ENCODE measurements at regions not wholly inside any gene's neighbourhood (a gene's known extent, or its start where the extent isn't known, plus 50 kb on each side); places are given as distances from the start of the nearest gene placed in this dataset.

DNA sequence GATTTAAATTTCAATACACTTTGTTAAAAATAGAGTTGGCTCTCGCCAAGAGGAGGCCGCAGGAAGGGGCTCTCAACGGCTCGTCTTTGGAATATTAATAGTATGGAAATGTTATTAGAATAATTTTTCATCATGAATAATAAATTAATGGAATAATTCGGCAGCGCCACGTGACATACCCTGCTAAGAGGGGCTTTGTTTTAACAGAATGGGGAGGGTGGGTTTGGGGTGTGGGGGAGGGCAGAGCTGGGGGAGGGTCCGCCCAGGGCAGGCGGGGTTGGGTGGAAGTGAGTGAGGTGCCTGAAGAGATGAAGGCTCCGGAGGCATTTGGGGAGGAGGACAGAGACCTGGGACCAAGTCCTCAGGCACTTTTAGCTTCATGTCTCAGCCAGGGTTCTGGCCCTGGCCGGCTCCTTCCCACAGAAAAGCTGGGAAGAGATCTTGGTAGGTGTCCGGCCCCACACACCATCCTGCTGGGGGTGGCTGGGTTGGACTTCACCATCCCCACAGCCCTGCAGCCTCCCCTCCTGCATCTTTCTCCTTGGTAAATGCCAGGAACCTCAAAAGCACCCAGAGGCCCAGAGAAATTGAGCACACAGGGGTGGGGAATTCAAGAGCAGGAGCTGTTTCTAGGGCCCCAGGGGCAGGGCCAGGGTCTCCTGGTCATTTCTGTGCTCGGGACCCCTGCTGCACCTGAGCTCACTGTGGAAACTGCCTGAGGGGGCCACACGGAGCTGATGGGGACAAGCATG lies 93.6 kb upstream of the BHLHE23 start:
- no peak for DNase-seq (ENCODE audit: low spot score)

DNA sequence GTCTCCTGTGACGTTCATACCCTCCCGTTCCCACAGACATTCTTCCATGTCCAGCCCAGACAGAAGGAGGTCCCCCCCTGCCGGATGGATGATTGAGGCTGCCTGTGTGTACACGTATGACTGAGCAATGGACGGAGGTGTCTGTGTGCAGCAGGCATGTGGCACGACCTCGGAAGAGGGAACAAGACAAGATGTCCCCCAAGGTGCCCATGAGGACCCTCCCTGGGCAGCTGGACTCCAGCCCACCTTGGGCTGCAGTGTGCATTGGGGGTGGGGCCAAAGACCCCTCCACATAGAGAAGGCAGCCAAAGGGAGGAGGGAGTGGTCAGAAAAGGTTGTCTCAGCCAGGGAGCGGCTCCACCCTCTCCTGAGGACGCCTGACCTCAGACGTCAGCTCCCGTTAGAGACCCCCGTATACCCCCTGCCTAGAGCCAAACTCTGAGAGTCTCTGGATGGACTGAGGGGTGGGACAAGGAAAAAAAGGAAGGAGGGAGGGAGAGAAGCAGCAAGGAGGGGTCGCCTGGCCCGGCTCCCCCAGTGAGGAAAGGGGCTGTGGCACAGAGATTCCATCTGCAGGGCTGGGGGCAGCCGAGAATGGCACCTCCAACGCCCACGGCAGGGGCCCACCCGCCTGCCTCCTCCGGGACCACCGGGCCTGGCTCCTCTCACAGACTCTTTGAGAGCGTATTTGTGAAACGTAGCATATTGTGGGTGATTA lies 92.9 kb upstream of the BHLHE23 start:
- DNase-seq (ENCODE audit: low spot score), result no peak

DNA sequence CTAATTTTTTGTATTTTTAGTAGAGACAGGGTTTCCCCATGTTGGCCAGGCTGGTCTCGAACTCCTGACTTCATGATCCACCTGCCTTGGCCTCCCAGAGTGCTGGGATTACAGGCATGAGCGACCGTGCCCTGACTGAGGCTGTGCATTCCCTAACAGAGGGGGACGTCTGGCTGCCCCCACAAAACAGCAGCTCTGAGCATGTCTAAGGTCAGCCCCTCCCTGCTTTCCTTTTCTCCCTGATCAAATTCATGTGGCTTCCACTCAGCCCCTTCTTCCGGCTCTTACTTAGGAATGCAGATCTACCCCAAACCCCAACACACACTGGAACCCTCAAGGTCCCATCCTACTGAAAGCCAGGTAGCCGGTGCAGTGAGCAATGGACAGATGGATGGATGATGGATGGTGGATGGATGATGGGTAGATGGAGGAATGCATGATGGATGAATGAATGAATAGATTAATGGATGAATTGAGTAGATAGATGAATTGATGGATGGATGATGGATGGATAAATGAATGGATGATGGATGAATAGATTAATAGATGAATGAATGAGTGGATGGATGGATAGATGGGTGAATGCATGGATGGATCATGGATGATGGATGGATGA lies 91.5 kb upstream of the BHLHE23 start:
- DNase-seq (ENCODE audit: low spot score), result no peak

GRCh38 chr20:63097336-63097831 lies 90.6 kb upstream of the BHLHE23 start:
- no peak for DNase-seq (ENCODE audit: low spot score)

GRCh38 chr20:63096681-63097335 lies 90.0 kb upstream of the BHLHE23 start:
- DNase-seq (ENCODE audit: low spot score), result no peak

GRCh38 chr20:63095718-63096654 lies 89.2 kb upstream of the BHLHE23 start:
- peak; percentile 61 for DNase-seq (ENCODE audit: low spot score)

DNA sequence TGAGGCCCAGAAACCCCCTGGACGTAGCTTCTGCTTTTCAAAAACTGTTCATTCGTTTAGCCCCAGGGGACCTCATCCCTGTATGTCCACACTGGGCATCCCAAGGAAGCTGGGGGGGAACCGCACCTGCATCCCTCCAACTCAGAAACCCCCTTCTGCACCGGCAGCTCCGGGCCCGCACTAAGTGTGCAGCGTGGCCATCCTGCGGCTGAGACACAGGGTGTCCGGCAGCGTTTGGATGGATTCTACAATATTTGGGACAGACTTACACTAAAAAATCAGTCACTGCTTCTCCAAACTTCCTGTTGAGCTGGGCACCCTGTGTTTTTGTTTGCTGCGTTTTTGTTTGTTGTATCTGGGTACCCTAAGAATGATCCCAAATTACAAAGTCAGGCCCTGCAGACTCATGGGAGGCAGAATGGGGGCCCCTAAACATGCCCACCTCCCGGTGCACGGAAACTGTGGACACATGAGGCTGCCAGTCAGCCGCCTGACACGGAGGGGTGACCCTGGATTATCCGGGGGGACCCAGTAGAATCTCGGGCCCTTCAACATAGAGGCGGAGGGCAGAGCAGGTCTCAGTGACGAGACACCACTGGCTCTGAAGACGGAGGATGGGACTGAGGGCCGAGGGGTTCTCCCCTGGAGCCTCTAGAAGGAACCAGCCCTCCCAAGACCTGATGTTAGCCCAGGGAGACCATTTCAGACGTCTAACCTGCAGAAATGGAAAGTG lies 88.2 kb upstream of the BHLHE23 start:
- no peak for DNase-seq (ENCODE audit: low spot score)

- DNase-seq (ENCODE audit: low spot score), result no peak
These were observed 87.4 kb upstream of the BHLHE23 start for GRCh38 chr20:63093966-63094766.

GRCh38 chr20:63092660-63093215 lies 86.0 kb upstream of the BHLHE23 start:
- peak; percentile 73 for DNase-seq (ENCODE audit: low spot score)

GRCh38 chr20:63091901-63092659 lies 85.3 kb upstream of the BHLHE23 start:
- DNase-seq (ENCODE audit: low spot score), result no peak

- DNase-seq (ENCODE audit: low spot score), result peak; percentile 57
These were observed 84.2 kb upstream of the BHLHE23 start for GRCh38 chr20:63090682-63091571.

DNA sequence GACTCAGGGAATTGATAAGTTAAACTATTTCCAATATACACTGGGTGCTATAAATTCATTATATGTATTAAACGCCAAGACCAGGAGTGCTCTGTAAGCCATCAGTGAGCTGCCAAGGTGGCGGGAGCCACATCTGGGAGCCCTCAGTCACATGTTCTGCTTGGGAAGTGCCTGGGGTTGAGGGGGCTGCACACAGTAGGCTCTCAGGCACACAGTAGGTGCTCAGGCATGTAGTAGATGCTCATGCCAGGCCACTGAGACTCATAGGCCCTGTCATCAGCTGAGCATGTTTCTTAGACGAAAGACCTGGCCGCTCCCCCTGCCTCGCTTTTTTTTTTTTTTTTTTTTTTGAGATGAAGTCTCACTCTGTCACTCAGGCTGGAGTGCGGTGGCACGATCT lies 83.3 kb upstream of the BHLHE23 start:
- DNase-seq (ENCODE audit: low spot score), result no peak

DNA sequence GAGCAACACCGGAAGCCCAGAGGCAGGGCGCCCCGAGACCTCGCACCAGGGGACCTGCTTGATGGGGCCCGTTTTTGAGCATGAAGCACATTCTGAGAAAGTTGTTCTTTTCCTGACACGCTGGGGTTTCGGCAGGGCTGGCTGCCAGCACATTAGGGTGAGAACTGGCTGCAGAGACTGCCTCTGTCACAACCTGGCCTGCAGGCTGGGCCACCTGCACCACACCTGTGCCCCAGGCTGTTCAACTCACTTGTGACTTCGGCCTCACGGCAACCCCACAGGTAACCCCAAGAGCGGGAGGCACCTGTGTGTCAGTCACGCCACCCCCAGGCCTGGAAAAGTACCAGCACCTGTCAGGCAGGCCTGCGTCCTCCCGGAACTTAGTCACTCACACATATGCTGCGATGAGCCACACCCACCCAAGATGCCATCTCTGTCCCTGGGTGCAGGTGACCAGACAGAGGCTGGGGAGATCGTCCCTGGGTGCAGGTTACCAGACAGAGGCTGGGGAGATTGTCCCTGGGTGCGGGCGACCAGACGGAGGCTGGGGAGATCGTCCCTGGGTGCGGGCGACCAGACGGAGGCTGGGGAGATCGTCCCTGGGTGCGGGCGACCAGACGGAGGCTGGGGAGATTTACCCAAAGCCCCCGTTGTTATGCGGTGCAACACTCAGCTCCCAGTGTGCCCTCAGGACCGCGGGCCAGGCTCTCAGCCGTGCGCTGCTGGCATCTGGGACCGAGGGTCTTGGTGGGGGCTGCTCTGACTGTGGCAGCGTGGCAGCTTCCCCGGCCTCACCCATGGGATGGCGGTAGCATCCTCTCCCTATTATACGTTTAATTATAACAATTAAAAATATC lies 82.5 kb upstream of the BHLHE23 start:
- DNase-seq (ENCODE audit: low spot score), result peak; percentile 91

GRCh38 chr20:63087872-63088680 lies 81.3 kb upstream of the BHLHE23 start:
- no peak for DNase-seq (ENCODE audit: low spot score)

DNA sequence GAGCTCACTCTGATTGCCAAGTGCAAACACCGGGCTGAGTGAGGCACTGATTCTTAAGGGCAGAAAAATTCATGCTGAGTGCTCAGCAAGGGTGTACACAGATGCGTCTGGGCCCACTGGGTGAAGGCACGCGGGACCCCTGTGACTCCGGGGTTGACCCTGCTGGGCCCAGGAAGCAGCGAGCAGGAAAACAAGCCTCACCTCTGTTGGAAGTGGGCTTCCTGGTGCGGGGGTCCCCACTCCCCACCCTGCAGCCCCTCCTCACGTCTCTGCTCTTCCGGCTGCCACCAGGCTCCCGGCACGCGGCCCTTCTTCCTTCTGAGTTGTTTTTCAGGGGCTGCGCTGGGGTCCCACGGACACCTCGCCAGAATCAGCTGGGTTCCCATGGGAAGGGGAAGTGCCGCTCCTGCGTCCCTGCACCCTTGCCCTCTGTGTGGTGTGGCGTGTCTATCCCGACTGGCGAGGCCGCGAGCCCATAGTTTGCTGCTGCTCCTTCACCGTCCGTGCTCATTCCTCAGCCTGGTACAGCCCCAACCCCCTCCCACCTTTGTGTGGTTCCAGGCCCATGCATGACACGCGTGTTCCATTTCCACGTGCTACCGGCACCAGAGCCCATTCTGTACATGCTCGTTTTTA lies 80.6 kb upstream of the BHLHE23 start:
- no peak for DNase-seq (ENCODE audit: low spot score)
